ENCODE measurements at regions not wholly inside any gene's neighbourhood (a gene's known extent, or its start where the extent isn't known, plus 50 kb on each side); places are given as distances from the start of the nearest gene placed in this dataset.
"Not testable (repeated sequence)": the region's sequence is repeated elsewhere in the genome, so short reads cannot be mapped to it uniquely, and the experiment has no call there.

- not testable (repeated sequence) for DNase-seq (ENCODE audit: low spot score)
Measured at GRCh38 chr5:154588833-154589425, 110.9 kb upstream of the HAND1 start.

- no peak for DNase-seq (ENCODE audit: low spot score)
Measured at GRCh38 chr5:154588091-154588774, 110.2 kb upstream of the HAND1 start.

GRCh38 chr5:154587123-154588026 is 109.3 kb upstream of the HAND1 start:
- DNase-seq (ENCODE audit: low spot score), result no peak

GRCh38 chr5:154583671-154584177 is 105.7 kb upstream of the HAND1 start:
- no peak for DNase-seq (ENCODE audit: low spot score)

GRCh38 chr5:154580422-154580821 is 102.4 kb upstream of the HAND1 start:
- no peak for DNase-seq (ENCODE audit: low spot score)

- DNase-seq (ENCODE audit: low spot score), result no peak
Measured at GRCh38 chr5:154577416-154577815, 99.4 kb upstream of the HAND1 start.

GRCh38 chr5:154576429-154576806 is 98.4 kb upstream of the HAND1 start:
- DNase-seq (ENCODE audit: low spot score), result no peak

GRCh38 chr5:154575546-154576428 is 97.8 kb upstream of the HAND1 start:
- no peak for DNase-seq (ENCODE audit: low spot score)

GRCh38 chr5:154573011-154573410 is 95.0 kb upstream of the HAND1 start:
- no peak for DNase-seq (ENCODE audit: low spot score)

GRCh38 chr5:154571325-154572035 is 93.5 kb upstream of the HAND1 start:
- DNase-seq (ENCODE audit: low spot score), result no peak

GRCh38 chr5:154570572-154571324 is 92.7 kb upstream of the HAND1 start:
- no peak for DNase-seq (ENCODE audit: low spot score)

- DNase-seq (ENCODE audit: low spot score), result no peak
Measured at GRCh38 chr5:154568589-154568988, 90.6 kb upstream of the HAND1 start.

- DNase-seq (ENCODE audit: low spot score), result no peak
Measured at GRCh38 chr5:154567155-154567554, 89.1 kb upstream of the HAND1 start.

- no peak for DNase-seq (ENCODE audit: low spot score)
Measured at GRCh38 chr5:154566146-154566680, 88.2 kb upstream of the HAND1 start.

GRCh38 chr5:154565123-154565522 is 87.1 kb upstream of the HAND1 start:
- no peak for DNase-seq (ENCODE audit: low spot score)

GRCh38 chr5:154562244-154562880 is 84.3 kb upstream of the HAND1 start:
- no peak for DNase-seq (ENCODE audit: low spot score)

GRCh38 chr5:154559398-154560276 is 81.6 kb upstream of the HAND1 start:
- no peak for DNase-seq (ENCODE audit: low spot score)

GRCh38 chr5:154557548-154557947 is 79.5 kb upstream of the HAND1 start:
- no peak for DNase-seq (ENCODE audit: low spot score)

- DNase-seq (ENCODE audit: low spot score), result no peak
Measured at GRCh38 chr5:154547551-154547950, 69.5 kb upstream of the HAND1 start.

All from GM03348 (cell line).